Glutamatergic neuron (in vitro differentiated cells): ENCODE measurements at regions not wholly inside any gene's neighbourhood (a gene's known extent, or its start where the extent isn't known, plus 50 kb on each side); places are given as distances from the start of the nearest gene placed in this dataset.

Source experiments
- DNase-seq: peaks from one replicate; pipeline ENCODE4 v3.0.0; 2022
- H3K27ac Mint-ChIP-seq: one replicate; pipeline ENCODE4 v1.8.0; 2020; ENCODE audit warnings: mild to moderate bottlenecking, mixed read lengths, inconsistent platforms; ENCODE audit not compliant: unreplicated experiment
- H3K27me3 Mint-ChIP-seq: one replicate; pipeline ENCODE4 v1.8.0; 2020; ENCODE audit warnings: mild to moderate bottlenecking, moderate library complexity, mixed read lengths, inconsistent platforms; ENCODE audit not compliant: unreplicated experiment
- H3K36me3 Mint-ChIP-seq: one replicate; pipeline ENCODE4 v1.8.0; 2020; ENCODE audit warnings: mild to moderate bottlenecking, mixed read lengths, inconsistent platforms; ENCODE audit not compliant: unreplicated experiment
- H3K4me1 Mint-ChIP-seq: one replicate; pipeline ENCODE4 v1.8.0; 2020; ENCODE audit warnings: mild to moderate bottlenecking, low read depth, mixed read lengths, inconsistent platforms; ENCODE audit not compliant: unreplicated experiment
- H3K4me3 Mint-ChIP-seq: one replicate; pipeline ENCODE4 v1.8.0; 2020; ENCODE audit warnings: mild to moderate bottlenecking, mixed read lengths, inconsistent platforms; ENCODE audit not compliant: unreplicated experiment
- H3K9me3 Mint-ChIP-seq: one replicate; pipeline ENCODE4 v1.8.0; 2020; ENCODE audit warnings: mild to moderate bottlenecking, moderate library complexity, mixed read lengths, inconsistent platforms; ENCODE audit not compliant: unreplicated experiment
- CTCF ChIP-seq: fragments of 200-600 bp; sonication (generic); IDR thresholded peaks from one replicate; pipeline ENCODE4 v1.5.0; 2021; ENCODE audit not compliant: partially characterized antibody, unreplicated experiment

GRCh38 chr12:53829130-53829819, 77.5 kb upstream of the CISTR start:
- peaks cover 2% of the 10 kb centered on the region for H3K27me3 Mint-ChIP-seq

GRCh38 chr12:53830631-53831030, 78.9 kb upstream of the CISTR start:
- no peak for TF ChIP-seq CTCF
- H3K4me1 Mint-ChIP-seq: no peaks in the 10 kb centered on the region
- DNase-seq: no peak
- H3K27ac Mint-ChIP-seq: no peak overlapping the region
- H3K36me3 Mint-ChIP-seq: no peaks in the 10 kb centered on the region
- H3K4me3 Mint-ChIP-seq: no peak overlapping the region
- H3K27me3 Mint-ChIP-seq: peaks cover 2% of the 10 kb centered on the region
- no peaks in the 10 kb centered on the region for H3K9me3 Mint-ChIP-seq

More at GRCh38 chr12:53829130-53829819, 77.5 kb upstream of the CISTR start:
- no peak overlapping the region for H3K27ac Mint-ChIP-seq
- no peaks in the 10 kb centered on the region for H3K9me3 Mint-ChIP-seq
- no peak for DNase-seq
- no peaks in the 10 kb centered on the region for H3K36me3 Mint-ChIP-seq
- H3K4me1 Mint-ChIP-seq: no peaks in the 10 kb centered on the region
- TF ChIP-seq CTCF: no peak
- H3K4me3 Mint-ChIP-seq: no peak overlapping the region

- H3K27me3 Mint-ChIP-seq: peaks cover 4% of the 10 kb centered on the region
- TF ChIP-seq CTCF: no peak
These were observed 84.4 kb upstream of the CISTR start for GRCh38 chr12:53836119-53836655.

GRCh38 chr12:53838978-53839377, 87.2 kb upstream of the CISTR start:
- Mint-ChIP-seq H3K36me3 (no peaks in the 10 kb centered on the region), H3K4me3 (no peak overlapping the region), H3K27ac (no peak overlapping the region), H3K27me3 (peaks cover 7% of the 10 kb centered on the region), H3K4me1 (no peaks in the 10 kb centered on the region), H3K9me3 (no peaks in the 10 kb centered on the region)
- DNase-seq: no peak
- TF ChIP-seq CTCF: no peak

More at GRCh38 chr12:53836119-53836655, 84.4 kb upstream of the CISTR start:
- Mint-ChIP-seq H3K9me3 (no peaks in the 10 kb centered on the region), H3K4me1 (no peaks in the 10 kb centered on the region), H3K36me3 (no peaks in the 10 kb centered on the region), H3K27ac (no peak overlapping the region), H3K4me3 (no peak overlapping the region)
- no peak for DNase-seq

GRCh38 chr12:53840316-53840715, 88.5 kb upstream of the CISTR start:
- H3K27me3 Mint-ChIP-seq: peaks cover 9% of the 10 kb centered on the region

More at GRCh38 chr12:53840316-53840715, 88.5 kb upstream of the CISTR start:
- peaks cover 1% of the 10 kb centered on the region for H3K9me3 Mint-ChIP-seq
- DNase-seq: no peak
- H3K36me3 Mint-ChIP-seq: no peaks in the 10 kb centered on the region
- H3K4me3 Mint-ChIP-seq: no peak overlapping the region
- H3K27ac Mint-ChIP-seq: no peak overlapping the region
- no peaks in the 10 kb centered on the region for H3K4me1 Mint-ChIP-seq
- no peak for TF ChIP-seq CTCF
